ENCODE measurements at regions not wholly inside any gene's neighbourhood (a gene's known extent, or its start where the extent isn't known, plus 50 kb on each side); places are given as distances from the start of the nearest gene placed in this dataset.

DNA sequence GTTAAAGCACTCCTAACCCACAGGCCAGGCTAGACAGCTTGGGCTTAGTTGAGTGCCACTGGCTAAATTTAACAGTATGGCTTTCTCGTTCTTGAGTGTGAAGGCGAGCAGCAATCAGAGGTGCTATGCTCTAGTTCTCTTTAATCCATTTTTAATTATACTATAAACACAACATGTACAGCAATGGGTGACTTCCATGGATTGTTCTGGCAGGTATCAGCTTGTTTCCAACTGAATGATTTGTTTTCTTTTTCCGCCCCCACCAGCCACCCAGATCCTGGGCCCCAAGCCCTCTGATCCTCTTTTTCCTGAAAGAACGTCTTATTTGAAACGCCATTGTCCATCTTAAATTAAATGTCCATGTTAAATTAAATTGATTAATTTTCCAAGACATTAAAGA lies 244.8 kb downstream of the IKZF2 start:
- no peak for DNase-seq (ENCODE audit: low spot score in 2 of 2)
- Histone ChIP-seq H3K27ac (no peak overlapping the region), H3K36me3 (no peaks in the 10 kb centered on the region), H3K9me3 (no peaks in the 10 kb centered on the region), H3K27me3 (no peaks in the 10 kb centered on the region), H3K4me1 (no peaks in the 10 kb centered on the region), H3K4me3 (no peak overlapping the region)
- TF ChIP-seq, protein P1, sequence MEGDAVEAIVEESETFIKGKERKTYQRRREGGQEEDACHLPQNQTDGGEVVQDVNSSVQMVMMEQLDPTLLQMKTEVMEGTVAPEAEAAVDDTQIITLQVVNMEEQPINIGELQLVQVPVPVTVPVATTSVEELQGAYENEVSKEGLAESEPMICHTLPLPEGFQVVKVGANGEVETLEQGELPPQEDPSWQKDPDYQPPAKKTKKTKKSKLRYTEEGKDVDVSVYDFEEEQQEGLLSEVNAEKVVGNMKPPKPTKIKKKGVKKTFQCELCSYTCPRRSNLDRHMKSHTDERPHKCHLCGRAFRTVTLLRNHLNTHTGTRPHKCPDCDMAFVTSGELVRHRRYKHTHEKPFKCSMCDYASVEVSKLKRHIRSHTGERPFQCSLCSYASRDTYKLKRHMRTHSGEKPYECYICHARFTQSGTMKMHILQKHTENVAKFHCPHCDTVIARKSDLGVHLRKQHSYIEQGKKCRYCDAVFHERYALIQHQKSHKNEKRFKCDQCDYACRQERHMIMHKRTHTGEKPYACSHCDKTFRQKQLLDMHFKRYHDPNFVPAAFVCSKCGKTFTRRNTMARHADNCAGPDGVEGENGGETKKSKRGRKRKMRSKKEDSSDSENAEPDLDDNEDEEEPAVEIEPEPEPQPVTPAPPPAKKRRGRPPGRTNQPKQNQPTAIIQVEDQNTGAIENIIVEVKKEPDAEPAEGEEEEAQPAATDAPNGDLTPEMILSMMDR (IDR thresholded peaks at IDR 0.05): no peak
- intact Hi-C loops (cut with DNase I): no loop called here

DNA sequence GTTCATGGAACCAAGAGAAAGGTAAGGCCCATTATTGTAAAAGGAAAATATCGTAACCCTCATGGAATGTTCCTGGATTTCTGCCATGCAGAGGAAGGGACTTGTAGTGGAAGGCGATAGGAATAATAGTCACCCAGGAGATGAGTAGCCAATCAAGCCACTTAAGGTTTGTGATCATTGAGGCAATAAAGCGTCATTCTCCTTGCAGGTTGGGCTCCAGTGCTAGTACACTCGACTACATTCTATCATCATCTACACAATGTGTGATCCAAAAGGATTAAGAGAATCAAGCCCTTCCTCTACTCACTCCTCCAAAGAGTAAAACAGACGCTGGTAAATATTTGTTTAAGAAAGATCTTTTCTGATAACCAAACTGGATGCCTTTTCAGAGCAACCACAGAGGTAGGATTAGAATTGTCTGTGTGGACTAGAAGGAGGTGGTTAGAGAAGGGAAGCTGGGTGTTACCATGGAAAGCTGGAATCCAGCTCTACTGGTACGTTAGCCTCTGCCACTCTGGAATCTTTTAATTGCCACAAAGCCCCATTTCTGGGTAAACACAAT lies 245.7 kb downstream of the IKZF2 start:
- no peaks in the 10 kb centered on the region for H3K4me1 ChIP-seq
- no peaks in the 10 kb centered on the region for H3K9me3 ChIP-seq
- no peaks in the 10 kb centered on the region for H3K36me3 ChIP-seq
- no peaks in the 10 kb centered on the region for H3K27me3 ChIP-seq
- DNase-seq (ENCODE audit: low spot score in 2 of 2): no peak
- H3K4me3 ChIP-seq: no peak overlapping the region
- no peak overlapping the region for H3K27ac ChIP-seq
- intact Hi-C loops (cut with DNase I): no loop called here
- TF ChIP-seq, protein P1 (IDR thresholded peaks at IDR 0.05): no peak

DNA sequence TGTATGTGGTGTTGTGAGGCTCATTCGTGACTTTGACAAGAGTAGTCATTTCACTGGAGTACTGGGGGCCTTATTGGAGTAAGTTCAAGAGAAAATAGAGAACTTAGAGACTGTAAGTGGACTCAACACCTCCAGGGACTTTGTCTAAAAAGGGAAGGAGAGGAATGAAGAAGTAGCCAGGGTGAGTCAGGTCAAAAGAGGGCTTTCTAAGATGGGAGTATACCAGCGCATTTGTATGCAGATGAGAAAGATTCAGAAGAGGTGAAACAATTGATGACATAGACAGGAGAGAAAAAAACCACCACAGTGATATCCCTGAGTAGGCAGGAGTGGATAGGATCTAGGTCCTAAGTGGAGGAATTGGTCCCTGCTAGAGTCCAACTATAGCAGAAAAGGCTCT lies 246.8 kb downstream of the IKZF2 start:
- no peak for DNase-seq (ENCODE audit: low spot score in 2 of 2)
- no peaks in the 10 kb centered on the region for H3K4me1 ChIP-seq
- H3K9me3 ChIP-seq: no peaks in the 10 kb centered on the region
- H3K36me3 ChIP-seq: no peaks in the 10 kb centered on the region
- H3K27me3 ChIP-seq: no peaks in the 10 kb centered on the region
- H3K4me3 ChIP-seq: no peak overlapping the region
- TF ChIP-seq, protein P1 (IDR thresholded peaks at IDR 0.05): no peak
- no peak overlapping the region for H3K27ac ChIP-seq
- intact Hi-C loops (cut with DNase I): no loop called here

DNA sequence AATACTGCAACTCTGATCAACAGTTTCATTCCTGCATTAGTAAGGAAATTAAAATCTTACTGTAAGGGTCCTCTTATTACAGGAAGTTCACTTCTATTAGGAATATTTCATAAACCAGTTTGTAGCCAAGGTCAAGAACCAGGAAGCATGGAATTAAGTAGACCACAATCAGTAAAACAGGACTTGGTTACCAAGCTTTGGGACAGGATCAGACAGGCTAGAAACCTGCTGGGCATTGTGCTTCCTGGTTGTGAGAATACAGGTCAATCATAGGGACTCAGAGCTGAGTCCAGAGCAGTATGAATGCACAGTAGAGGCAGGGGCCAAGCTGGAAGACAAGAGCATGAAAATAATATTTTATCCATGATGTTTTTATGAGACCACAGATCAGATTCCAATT lies 248.0 kb downstream of the IKZF2 start:
- intact Hi-C loops (cut with DNase I): no loop called here
- H3K4me1 ChIP-seq: no peaks in the 10 kb centered on the region
- DNase-seq (ENCODE audit: low spot score in 2 of 2): no peak
- H3K36me3 ChIP-seq: no peaks in the 10 kb centered on the region
- no peak overlapping the region for H3K27ac ChIP-seq
- H3K27me3 ChIP-seq: no peaks in the 10 kb centered on the region
- TF ChIP-seq, protein P1 (IDR thresholded peaks at IDR 0.05): no peak
- H3K9me3 ChIP-seq: no peaks in the 10 kb centered on the region
- H3K4me3 ChIP-seq: no peak overlapping the region

DNA sequence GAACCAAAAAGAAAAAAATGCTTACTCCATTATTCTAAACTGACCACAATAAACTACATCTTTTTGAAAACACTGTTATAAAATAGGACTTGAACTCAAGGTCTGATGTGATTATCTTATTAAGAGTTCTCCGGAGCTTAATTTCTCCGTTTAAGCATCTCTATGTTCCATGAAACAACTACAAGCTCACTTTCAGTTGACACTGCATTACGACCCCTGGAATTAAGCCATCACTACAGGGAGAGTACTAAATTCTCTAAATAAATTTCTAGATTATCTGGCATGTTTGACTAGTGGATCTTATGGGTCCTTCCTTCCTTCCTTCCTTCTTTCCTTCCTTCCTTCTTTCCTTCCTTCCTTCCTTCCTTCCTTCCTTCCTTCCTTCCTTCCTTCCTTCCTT lies 249.0 kb downstream of the IKZF2 start:
- no peak for DNase-seq (ENCODE audit: low spot score in 2 of 2)
- H3K36me3 ChIP-seq: no peaks in the 10 kb centered on the region
- TF ChIP-seq, protein P1 (IDR thresholded peaks at IDR 0.05): no peak
- no peaks in the 10 kb centered on the region for H3K9me3 ChIP-seq
- intact Hi-C loops (cut with DNase I): no loop called here
- no peak overlapping the region for H3K27ac ChIP-seq
- no peak overlapping the region for H3K4me3 ChIP-seq
- no peaks in the 10 kb centered on the region for H3K27me3 ChIP-seq
- H3K4me1 ChIP-seq: no peaks in the 10 kb centered on the region

All from ascending aorta (tissue), 2 donors.